Upper lobe of left lung (tissue), 4 donors: ENCODE measurements at regions not wholly inside any gene's neighbourhood (a gene's known extent, or its start where the extent isn't known, plus 50 kb on each side); places are given as distances from the start of the nearest gene placed in this dataset.

Source experiments
- POLR2A ChIP-seq, 4 donors: fragments of 450-650 bp; IDR thresholded peaks; one replicate each; pipeline ENCODE4 v1.5.1; 2016 to 2017; ENCODE audit warnings: antibody characterized with exemption in 4 of 4, mild to moderate bottlenecking in 2 of 4
- POLR2AphosphoS5 ChIP-seq, 2 donors: sonication (generic); formaldehyde crosslinking; IDR thresholded peaks; one replicate each; pipeline ENCODE4 v1.5.1; 2017; ENCODE audit warnings: antibody characterized with exemption in 2 of 2
- TF ChIP-seq, protein P1 (sequence below), 6 experiments: fragments of 450-650 bp in 4 of 6; fragments of 200-600 bp in 2 of 6; sonication (generic) in 2 of 6; IDR thresholded peaks; one replicate each; pipeline ENCODE4 v1.5.1; 2016 to 2019; ENCODE audit warnings: antibody characterized with exemption in 6 of 6

DNA sequence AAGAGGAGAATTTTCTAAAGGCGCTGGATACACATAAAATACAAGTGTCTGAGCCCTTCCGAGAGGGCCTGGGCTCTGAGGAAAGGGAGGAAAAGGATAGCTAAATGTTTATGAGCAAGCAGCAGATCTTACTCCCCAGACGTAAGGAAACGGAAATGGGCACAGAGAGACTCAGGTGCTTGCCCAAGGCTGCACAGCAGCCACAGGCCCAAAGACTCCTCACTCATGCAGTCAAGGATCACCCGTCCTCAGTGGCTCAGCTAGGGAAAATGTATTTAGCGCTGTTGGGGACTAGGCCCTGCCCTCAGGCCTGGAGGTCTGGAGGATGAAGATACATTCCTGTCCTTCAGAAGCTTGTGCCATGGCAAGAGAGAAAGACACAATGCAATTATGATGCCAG, 107.2 kb upstream of the SYT13 start:
- TF ChIP-seq POLR2A (IDR thresholded peaks at IDR 0.05) (no peak), POLR2AphosphoS5 (IDR thresholded peaks at IDR 0.05) (no peak)
- TF ChIP-seq, protein P1, sequence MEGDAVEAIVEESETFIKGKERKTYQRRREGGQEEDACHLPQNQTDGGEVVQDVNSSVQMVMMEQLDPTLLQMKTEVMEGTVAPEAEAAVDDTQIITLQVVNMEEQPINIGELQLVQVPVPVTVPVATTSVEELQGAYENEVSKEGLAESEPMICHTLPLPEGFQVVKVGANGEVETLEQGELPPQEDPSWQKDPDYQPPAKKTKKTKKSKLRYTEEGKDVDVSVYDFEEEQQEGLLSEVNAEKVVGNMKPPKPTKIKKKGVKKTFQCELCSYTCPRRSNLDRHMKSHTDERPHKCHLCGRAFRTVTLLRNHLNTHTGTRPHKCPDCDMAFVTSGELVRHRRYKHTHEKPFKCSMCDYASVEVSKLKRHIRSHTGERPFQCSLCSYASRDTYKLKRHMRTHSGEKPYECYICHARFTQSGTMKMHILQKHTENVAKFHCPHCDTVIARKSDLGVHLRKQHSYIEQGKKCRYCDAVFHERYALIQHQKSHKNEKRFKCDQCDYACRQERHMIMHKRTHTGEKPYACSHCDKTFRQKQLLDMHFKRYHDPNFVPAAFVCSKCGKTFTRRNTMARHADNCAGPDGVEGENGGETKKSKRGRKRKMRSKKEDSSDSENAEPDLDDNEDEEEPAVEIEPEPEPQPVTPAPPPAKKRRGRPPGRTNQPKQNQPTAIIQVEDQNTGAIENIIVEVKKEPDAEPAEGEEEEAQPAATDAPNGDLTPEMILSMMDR (IDR thresholded peaks at IDR 0.05): no peak
